GM18873 (cell line): ENCODE measurements at regions not wholly inside any gene's neighbourhood (a gene's known extent, or its start where the extent isn't known, plus 50 kb on each side); places are given as distances from the start of the nearest gene placed in this dataset.
A peak's percentile ranks its signal among the peaks of the same experiment; 100 is the strongest.
"Not testable (repeated sequence)": the region's sequence is repeated elsewhere in the genome, so short reads cannot be mapped to it uniquely, and the experiment has no call there.

ENCODE experiments used
- ATAC-seq: cut with Tn5 transposase; IDR thresholded peaks from one replicate; pipeline ENCODE4 v1.9.1; 2021; ENCODE audit warnings: mild to moderate bottlenecking, moderate library complexity, moderate number of reproducible peaks; ENCODE audit not compliant: unreplicated experiment, low FRiP score

- ATAC-seq: no peak
Measured at GRCh38 chr9:86511614-86512360, 157.6 kb upstream of the TUT7 start.

DNA sequence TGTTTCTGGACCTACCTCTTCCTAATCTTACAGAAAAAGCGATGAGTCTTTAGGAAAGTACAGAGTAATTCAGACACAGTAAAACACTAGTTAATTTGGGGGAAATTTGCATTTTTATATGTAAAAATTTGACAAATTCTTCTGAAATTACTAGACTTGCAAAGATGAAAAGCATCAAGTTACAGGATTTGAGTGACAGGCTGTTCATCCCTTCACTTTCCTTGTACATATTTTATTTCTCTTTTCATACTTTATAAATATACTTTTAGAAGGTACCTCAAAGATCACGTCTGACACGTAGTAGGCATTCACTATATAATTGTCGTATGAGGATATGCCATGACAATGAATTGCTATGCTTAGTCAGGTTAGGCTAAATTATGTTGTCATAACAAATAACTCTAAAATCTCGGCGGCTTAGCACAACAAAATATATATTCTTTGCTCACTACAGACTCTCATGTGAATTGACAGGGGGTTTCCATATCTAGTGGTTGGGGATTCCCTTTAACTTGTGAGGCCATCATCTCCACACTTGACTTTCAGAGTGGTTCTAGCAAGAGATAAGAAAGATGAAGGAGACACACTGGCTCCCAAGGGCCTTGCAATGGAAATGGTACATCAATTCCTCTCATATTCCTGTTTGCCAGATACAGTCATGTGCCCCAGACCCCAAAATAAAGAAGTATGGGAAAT, 154.1 kb upstream of the TUT7 start:
- ATAC-seq: peak; percentile 58

GRCh38 chr9:86507212-86507630, 153.0 kb upstream of the TUT7 start:
- ATAC-seq: no peak

GRCh38 chr9:86503942-86504341, 149.7 kb upstream of the TUT7 start:
- ATAC-seq: no peak

- no peak for ATAC-seq
Measured at GRCh38 chr9:86503314-86503713, 149.1 kb upstream of the TUT7 start.

GRCh38 chr9:86500667-86501435, 146.6 kb upstream of the TUT7 start:
- ATAC-seq: no peak

- no peak for ATAC-seq
Measured at GRCh38 chr9:86500031-86500430, 145.8 kb upstream of the TUT7 start.

- ATAC-seq: no peak
Measured at GRCh38 chr9:86494644-86495111, 140.5 kb upstream of the TUT7 start.

GRCh38 chr9:86491468-86492266, 137.5 kb upstream of the TUT7 start:
- no peak for ATAC-seq

GRCh38 chr9:86488794-86489193, 134.6 kb upstream of the TUT7 start:
- no peak for ATAC-seq

DNA sequence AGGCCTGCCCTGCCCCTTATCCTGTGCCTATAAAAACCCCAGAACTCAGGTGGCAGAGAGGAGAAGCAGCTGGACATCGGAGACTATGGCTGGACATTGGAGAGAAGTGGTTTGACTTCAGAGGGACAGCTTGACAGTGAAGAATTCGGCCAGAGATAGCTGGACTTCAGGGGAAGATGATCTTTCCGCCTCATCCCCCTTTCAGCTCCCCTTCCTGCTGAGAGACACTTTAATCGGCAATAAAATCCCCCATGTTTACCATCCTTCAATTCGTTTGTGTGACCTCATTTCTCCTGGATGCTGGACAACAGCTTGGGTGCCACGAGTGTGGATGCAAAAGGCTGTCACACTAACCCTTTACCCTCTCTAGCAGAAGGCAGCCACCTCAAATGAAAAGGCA, 134.1 kb upstream of the TUT7 start:
- no peak for ATAC-seq

- ATAC-seq: no peak
Measured at GRCh38 chr9:86487838-86488233, 133.6 kb upstream of the TUT7 start.

- no peak for ATAC-seq
Measured at GRCh38 chr9:86486891-86487837, 133.0 kb upstream of the TUT7 start.

- no peak for ATAC-seq
Measured at GRCh38 chr9:86485359-86485758, 131.1 kb upstream of the TUT7 start.

GRCh38 chr9:86483496-86483895, 129.3 kb upstream of the TUT7 start:
- ATAC-seq: no peak

DNA sequence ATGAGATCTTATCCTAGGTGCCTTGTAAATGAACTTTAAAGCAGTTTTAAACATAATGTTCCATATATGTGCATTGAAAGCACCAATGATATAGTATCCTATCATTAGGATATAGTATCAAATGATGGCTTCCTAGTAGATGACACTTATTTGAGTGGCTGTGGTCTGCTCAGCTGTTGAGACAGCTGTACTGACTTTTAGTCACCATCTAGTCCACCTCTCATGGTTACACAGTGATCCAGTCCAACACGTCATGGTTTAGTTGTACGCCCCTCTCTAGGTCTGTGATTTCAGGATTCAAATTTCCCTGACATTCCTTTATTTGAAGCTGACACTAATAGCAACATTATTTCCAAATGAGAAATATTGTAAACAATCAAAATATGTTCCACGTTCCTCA, 127.3 kb upstream of the TUT7 start:
- no peak for ATAC-seq

- not testable (repeated sequence) for ATAC-seq
Measured at GRCh38 chr9:86475255-86475654, 121.0 kb upstream of the TUT7 start.

DNA sequence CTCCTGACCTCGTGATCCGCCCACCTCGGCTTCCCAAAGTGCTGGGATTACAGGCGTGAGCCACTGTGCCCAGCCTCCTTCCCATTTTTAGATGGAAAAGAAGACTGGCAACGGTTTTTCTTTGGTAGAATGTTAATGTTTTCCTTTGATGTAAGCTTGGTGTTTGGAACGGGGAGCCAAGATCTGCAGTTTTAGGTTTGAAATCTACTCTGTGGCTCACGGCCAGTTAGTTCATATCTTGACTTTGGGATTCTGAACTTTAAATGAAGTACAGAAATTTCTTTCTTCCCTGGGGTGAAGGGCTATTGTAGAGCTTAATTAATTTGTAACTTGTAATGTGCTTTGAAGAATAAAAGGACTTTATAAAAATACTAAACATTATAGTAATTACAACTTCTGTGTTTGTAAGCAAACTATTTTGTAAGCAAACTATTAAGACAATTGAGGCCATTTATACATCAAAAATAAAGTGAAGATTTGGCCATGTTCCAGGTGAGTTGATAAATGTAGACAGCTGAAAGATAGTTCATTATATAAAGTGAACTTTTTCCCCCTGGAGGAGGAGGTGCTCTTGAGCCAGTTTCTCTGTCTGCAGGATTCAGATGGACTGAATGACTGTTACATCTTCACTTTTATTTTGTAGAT, 117.1 kb upstream of the TUT7 start:
- no peak for ATAC-seq

DNA sequence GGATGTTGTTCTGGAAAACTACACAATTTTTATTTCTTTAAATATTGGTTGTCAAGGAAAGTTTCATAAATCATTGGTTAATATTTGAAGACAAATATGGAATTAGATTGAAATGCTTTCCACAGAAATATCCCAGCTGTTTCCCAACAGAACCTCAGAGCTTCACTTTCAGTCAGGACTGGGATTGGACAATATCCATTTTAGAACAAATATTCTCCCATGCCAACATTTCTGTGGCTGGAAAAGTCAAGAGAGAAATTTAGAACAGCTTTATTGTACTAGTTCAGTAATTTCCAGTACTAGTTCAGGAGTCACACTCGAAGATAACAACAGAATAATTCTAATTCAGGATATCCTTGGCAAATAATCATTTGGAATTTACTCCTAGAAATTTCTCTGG, 116.1 kb upstream of the TUT7 start:
- ATAC-seq: no peak
